ENCODE measurements at regions not wholly inside any gene's neighbourhood (a gene's known extent, or its start where the extent isn't known, plus 50 kb on each side); places are given as distances from the start of the nearest gene placed in this dataset.

DNA sequence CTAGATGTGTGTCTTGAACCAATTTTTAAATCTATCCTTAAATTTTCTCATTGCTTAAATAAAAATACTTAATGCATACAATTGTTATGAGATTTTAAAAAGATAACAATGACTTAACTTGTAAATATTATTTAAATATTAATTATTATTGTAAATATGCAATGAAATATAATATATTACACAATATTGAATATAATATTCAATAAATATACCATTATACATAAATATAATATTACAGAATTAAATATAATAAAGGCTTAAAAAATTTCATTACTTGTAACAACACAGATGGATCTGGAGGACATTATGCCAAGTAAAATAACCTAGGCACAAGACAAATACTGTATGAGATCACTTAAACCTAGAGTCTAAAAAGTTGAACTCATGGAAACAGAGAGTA, 1532.3 kb downstream of the PCDH9 start:
- TF ChIP-seq CTCF (IDR thresholded peaks at IDR 0.05) = no peak
- TF ChIP-seq POLR2A (IDR thresholded peaks at IDR 0.05) = no peak

Data from ovary (tissue), 3 donors.